CD14-positive monocyte (primary cell): ENCODE measurements at regions not wholly inside any gene's neighbourhood (a gene's known extent, or its start where the extent isn't known, plus 50 kb on each side); places are given as distances from the start of the nearest gene placed in this dataset.

ENCODE experiments used
- DNase-seq, 3 donors: peaks; one replicate each; pipeline ENCODE4 v3.0.0-alpha.2; 2011 to 2022
- H2AFZ ChIP-seq: 2 replicates; pipeline ENCODE4 v1.6.0; 2012; ENCODE audit warnings: mild to moderate bottlenecking, low read depth, low read length, inconsistent platforms; ENCODE audit not compliant: insufficient read depth, poor library complexity, severe bottlenecking
- H3K27ac ChIP-seq, 2 donors: 1 replicate in 1 of 2; 2 replicates in 1 of 2; pipeline ENCODE4 v1.5.1; 2012 to 2013; ENCODE audit warnings: low read length in 2 of 2, control low read depth in 1 of 2, inconsistent platforms in 1 of 2, low read depth in 1 of 2, mild to moderate bottlenecking in 1 of 2
- H3K27me3 ChIP-seq, 2 donors: one replicate each; pipeline versions ENCODE4 v1.6.0 to v1.6.1; 2011 to 2013; ENCODE audit warnings: low read length in 2 of 2; ENCODE audit not compliant: control insufficient read depth in 2 of 2, insufficient read depth in 2 of 2
- H3K36me3 ChIP-seq, 2 donors: replicated peaks in 1 of 2; 1 replicate in 1 of 2; 2 replicates in 1 of 2; pipeline versions ENCODE4 v1.5.1 to v1.6.1; 2012 to 2013; ENCODE audit warnings: low read length in 2 of 2, control low read depth in 1 of 2, inconsistent platforms in 1 of 2, mild to moderate bottlenecking in 1 of 2; ENCODE audit not compliant: insufficient read depth in 2 of 2, control insufficient read depth in 1 of 2
- H3K4me1 ChIP-seq, 2 donors: 1 replicate in 1 of 2; 2 replicates in 1 of 2; pipeline versions ENCODE4 v1.5.1 to v1.6.1; 2012 to 2013; ENCODE audit warnings: low read length in 2 of 2, control low read depth in 1 of 2, inconsistent platforms in 1 of 2, mild to moderate bottlenecking in 1 of 2, moderate library complexity in 1 of 2; ENCODE audit not compliant: insufficient read depth in 2 of 2, control insufficient read depth in 1 of 2
- H3K4me2 ChIP-seq: replicated peaks from 2 replicates; pipeline ENCODE3; 2012; ENCODE audit warnings: low read length, moderate library complexity, mild to moderate bottlenecking; ENCODE audit not compliant: poor library complexity, severe bottlenecking; ENCODE audit errors: extremely low read depth
- H3K4me3 ChIP-seq, 3 experiments: fragments of 200-600 bp in 1 of 3; sonication (generic) in 1 of 3; replicated peaks in 1 of 3; 1 replicate in 2 of 3; 2 replicates in 1 of 3; pipeline ENCODE4 v1.5.1; 2011 to 2013; ENCODE audit warnings: low read length in 3 of 3, mild to moderate bottlenecking in 3 of 3, control low read depth in 2 of 3, low read depth in 2 of 3, inconsistent platforms in 1 of 3, moderate library complexity in 1 of 3
- H3K79me2 ChIP-seq: 2 replicates; pipeline ENCODE4 v1.6.0; 2012; ENCODE audit warnings: mild to moderate bottlenecking, control low read depth, inconsistent platforms, low read length, moderate library complexity; ENCODE audit not compliant: insufficient read depth
- H3K9ac ChIP-seq: 2 replicates; pipeline ENCODE4 v1.6.0; 2017; ENCODE audit warnings: low read length, mild to moderate bottlenecking; ENCODE audit not compliant: insufficient read depth, poor library complexity, severe bottlenecking
- H3K9me3 ChIP-seq, 2 donors: replicated peaks in 1 of 2; 1 replicate in 1 of 2; 2 replicates in 1 of 2; pipeline versions ENCODE4 v1.5.1 to v1.6.1; 2012 to 2013; ENCODE audit warnings: low read length in 2 of 2, control low read depth in 1 of 2; ENCODE audit not compliant: control insufficient read depth in 1 of 2, insufficient read depth in 1 of 2
- H4K20me1 ChIP-seq: 2 replicates; pipeline ENCODE4 v1.6.0; 2012; ENCODE audit warnings: mild to moderate bottlenecking, low read length, control low read depth, moderate library complexity; ENCODE audit not compliant: insufficient read depth
- H3K27ac Mint-ChIP-seq, 7 donors: one replicate each; pipeline ENCODE4 v1.8.0; 2020; ENCODE audit warnings: mild to moderate bottlenecking in 7 of 7, mixed read lengths in 7 of 7, moderate library complexity in 6 of 7, inconsistent platforms in 2 of 7
- H3K27me3 Mint-ChIP-seq, 3 donors: one replicate each; pipeline ENCODE4 v1.8.0; 2021 to 2022; ENCODE audit warnings: low read depth in 3 of 3, mild to moderate bottlenecking in 3 of 3, mixed read lengths in 3 of 3, moderate library complexity in 3 of 3, inconsistent platforms in 1 of 3
- H3K36me3 Mint-ChIP-seq, 2 donors: one replicate each; pipeline ENCODE4 v1.8.0; 2020; ENCODE audit warnings: mixed read lengths in 2 of 2, inconsistent platforms in 1 of 2, mild to moderate bottlenecking in 1 of 2
- H3K4me1 Mint-ChIP-seq: one replicate; pipeline ENCODE4 v1.8.0; 2020; ENCODE audit warnings: mild to moderate bottlenecking, mixed read lengths
- H3K4me3 Mint-ChIP-seq, 2 donors: one replicate each; pipeline ENCODE4 v1.8.0; 2020; ENCODE audit warnings: mild to moderate bottlenecking in 2 of 2, mixed read lengths in 2 of 2, moderate library complexity in 1 of 2
- H3K9me3 Mint-ChIP-seq, 7 donors: one replicate each; pipeline ENCODE4 v1.8.0; 2020 to 2022; ENCODE audit warnings: mixed read lengths in 7 of 7, mild to moderate bottlenecking in 6 of 7, moderate library complexity in 6 of 7, inconsistent platforms in 2 of 7
- CTCF ChIP-seq: fragments of 200-600 bp; IDR thresholded peaks from one replicate; pipeline ENCODE4 v1.8.0; 2022; ENCODE audit warnings: antibody characterized with exemption, mild to moderate bottlenecking
- WGBS: methylation state at CpG from one replicate; pipeline ENCODE4 v1.1.5; 2013; ENCODE audit warnings: missing lambda C conversion rate; ENCODE audit not compliant: insufficient coverage; 5-methylcytosine and 5-hydroxymethylcytosine counted together
- intact Hi-C, 2 donors: fragments of 100-400 bp; cut with micrococcal nuclease; formaldehyde crosslinking; loops; one replicate each; pipeline versions ENCODE4 v1.15.0 to v1.15.1; 2023

- H3K27me3 Mint-ChIP-seq, result no peaks in the 10 kb centered on the region
- Histone ChIP-seq H3K4me3 (peak overlapping the region in 1 of 3 experiments; percentile 58), H3K4me1 (peaks cover 64 to 78% of the 10 kb centered on the region in 2 donors), H2AFZ (no peak overlapping the region), H3K9me3 (peaks cover 0 to 6% of the 10 kb centered on the region in 2 donors), H3K9ac (peak overlapping the region; percentile 12), H3K4me2 (peak overlapping the region; percentile 68), H3K27ac (peak overlapping the region; percentile 59 to 85), H3K36me3 (peaks cover 2 to 7% of the 10 kb centered on the region in 2 donors), H4K20me1 (peaks cover 36% of the 10 kb centered on the region), H3K79me2 (peaks cover 84% of the 10 kb centered on the region), H3K27me3 (no peaks in the 10 kb centered on the region)
- WGBS, result 26% methylated on average over 2 of the region's 2 CpGs
- intact Hi-C loops, result no loop called here
- H3K4me1 Mint-ChIP-seq, result peaks cover 76% of the 10 kb centered on the region
- TF ChIP-seq CTCF, result no peak
- H3K36me3 Mint-ChIP-seq, result peaks cover 29 to 33% of the 10 kb centered on the region in 2 donors
- H3K9me3 Mint-ChIP-seq, result peaks cover 7 to 15% (median 11%) of the 10 kb centered on the region in 7 donors
- peak in 1 of 3 donors; percentile 52 for DNase-seq
- peak overlapping the region; percentile 87 to 97 (median 94) for H3K27ac Mint-ChIP-seq
- peak overlapping the region in 1 of 2 donors; percentile 85 for H3K4me3 Mint-ChIP-seq
Observed at GRCh38 chr6:144665932-144666450, 380.9 kb downstream of the UTRN start.

GRCh38 chr6:144666781-144667180 is 381.6 kb downstream of the UTRN start:
- peaks cover 74% of the 10 kb centered on the region for H3K4me1 Mint-ChIP-seq
- TF ChIP-seq CTCF, result no peak
- no peaks in the 10 kb centered on the region for H3K27me3 ChIP-seq
- DNase-seq, result peak; percentile 49 to 86 (median 73)
- H4K20me1 ChIP-seq, result peaks cover 32% of the 10 kb centered on the region
- intact Hi-C loops, result no loop called here
- peaks cover 84% of the 10 kb centered on the region for H3K79me2 ChIP-seq
- H3K36me3 Mint-ChIP-seq, result peaks cover 30 to 35% of the 10 kb centered on the region in 2 donors
- H3K9me3 ChIP-seq, result peaks cover 0 to 14% of the 10 kb centered on the region in 2 donors
- no CpG with 5 or more reads among the region's 6 CpGs for WGBS
- peak overlapping the region; percentile 87 to 97 (median 94) for H3K27ac Mint-ChIP-seq
- peak overlapping the region; percentile 12 for H3K9ac ChIP-seq
- peaks cover 58 to 71% of the 10 kb centered on the region in 2 donors for H3K4me1 ChIP-seq
- H3K4me2 ChIP-seq, result peak overlapping the region; percentile 68
- H3K27ac ChIP-seq, result peak overlapping the region; percentile 85 to 89
- no peaks in the 10 kb centered on the region for H3K27me3 Mint-ChIP-seq
- no peak overlapping the region for H2AFZ ChIP-seq
- H3K4me3 ChIP-seq, result peak overlapping the region in 2 of 3 experiments; percentile 21 to 58
- peak overlapping the region; percentile 61 to 85 for H3K4me3 Mint-ChIP-seq
- H3K36me3 ChIP-seq, result peaks cover 2 to 7% of the 10 kb centered on the region in 2 donors
- peaks cover 12 to 23% (median 19%) of the 10 kb centered on the region in 7 donors for H3K9me3 Mint-ChIP-seq
